GM18499 (cell line): ENCODE measurements at regions not wholly inside any gene's neighbourhood (a gene's known extent, or its start where the extent isn't known, plus 50 kb on each side); places are given as distances from the start of the nearest gene placed in this dataset.
"Not testable (repeated sequence)": the region's sequence is repeated elsewhere in the genome, so short reads cannot be mapped to it uniquely, and the experiment has no call there.

Experiments used
- ATAC-seq: cut with Tn5 transposase; IDR thresholded peaks from one replicate; pipeline ENCODE4 v1.9.1; 2021; ENCODE audit warnings: moderate number of reproducible peaks; ENCODE audit not compliant: insufficient read depth, unreplicated experiment

- ATAC-seq, result no peak
Measured at GRCh38 chr7:68244389-68244788, 1247.8 kb downstream of the TYW1 start.

GRCh38 chr7:68245688-68246087, 1249.1 kb downstream of the TYW1 start:
- ATAC-seq, result no peak

GRCh38 chr7:68246189-68246633, 1249.6 kb downstream of the TYW1 start:
- no peak for ATAC-seq

- no peak for ATAC-seq
Measured at GRCh38 chr7:68247126-68247525, 1250.5 kb downstream of the TYW1 start.

GRCh38 chr7:68247571-68247970, 1250.9 kb downstream of the TYW1 start:
- no peak for ATAC-seq

- ATAC-seq, result no peak
Measured at GRCh38 chr7:68248973-68249372, 1252.3 kb downstream of the TYW1 start.

GRCh38 chr7:68249611-68250010, 1253.0 kb downstream of the TYW1 start:
- no peak for ATAC-seq

- ATAC-seq, result no peak
Measured at GRCh38 chr7:68250143-68250542, 1253.5 kb downstream of the TYW1 start.

GRCh38 chr7:68254815-68255214, 1258.2 kb downstream of the TYW1 start:
- not testable (repeated sequence) for ATAC-seq

- no peak for ATAC-seq
Measured at GRCh38 chr7:68256295-68256694, 1259.7 kb downstream of the TYW1 start.

GRCh38 chr7:68258609-68259008, 1262.0 kb downstream of the TYW1 start:
- no peak for ATAC-seq

GRCh38 chr7:68265258-68265657, 1268.6 kb downstream of the TYW1 start:
- ATAC-seq, result no peak

- no peak for ATAC-seq
Measured at GRCh38 chr7:68266004-68266579, 1269.5 kb downstream of the TYW1 start.

- no peak for ATAC-seq
Measured at GRCh38 chr7:68267486-68267885, 1270.9 kb downstream of the TYW1 start.

- ATAC-seq, result no peak
Measured at GRCh38 chr7:68269405-68269804, 1272.8 kb downstream of the TYW1 start.

GRCh38 chr7:68272507-68272906, 1275.9 kb downstream of the TYW1 start:
- no peak for ATAC-seq

- ATAC-seq, result no peak
Measured at GRCh38 chr7:68276725-68277124, 1280.1 kb downstream of the TYW1 start.

GRCh38 chr7:68279827-68280400, 1283.3 kb downstream of the TYW1 start:
- ATAC-seq, result no peak

- ATAC-seq, result no peak
Measured at GRCh38 chr7:68280931-68281330, 1284.3 kb downstream of the TYW1 start.

- ATAC-seq, result no peak
Measured at GRCh38 chr7:68288144-68288593, 1291.5 kb downstream of the TYW1 start.

GRCh38 chr7:68291710-68292109, 1295.1 kb downstream of the TYW1 start:
- no peak for ATAC-seq

GRCh38 chr7:68295386-68295785, 1298.8 kb downstream of the TYW1 start:
- no peak for ATAC-seq
